GM12891 (cell line): ENCODE measurements at regions not wholly inside any gene's neighbourhood (a gene's known extent, or its start where the extent isn't known, plus 50 kb on each side); places are given as distances from the start of the nearest gene placed in this dataset.

Experiments used
- POLR2A ChIP-seq: IDR thresholded peaks from 2 replicates; pipeline ENCODE4 v1.6.1; 2011; ENCODE audit warnings: low read depth, low read length, control low read depth
- POLR2AphosphoS5 ChIP-seq: IDR thresholded peaks from 2 replicates; pipeline ENCODE4 v1.6.1; 2011; ENCODE audit warnings: low read depth, low read length, control low read depth
- SPI1 ChIP-seq: IDR thresholded peaks from 2 replicates; pipeline ENCODE4 v1.6.1; 2011; ENCODE audit warnings: low read depth, low read length, control low read depth
- TAF1 ChIP-seq: IDR thresholded peaks from 2 replicates; pipeline ENCODE4 v1.6.1; 2011; ENCODE audit warnings: low read depth, low read length, control low read depth

- TF ChIP-seq POLR2A (no peak), TAF1 (no peak), SPI1 (peak; percentile 25; the same call in 1 of the 2 replicates), POLR2AphosphoS5 (no peak)
These were observed 388.9 kb upstream of the KLF4 start for GRCh38 chr9:107878462-107878861.
